ENCODE measurements at regions not wholly inside any gene's neighbourhood (a gene's known extent, or its start where the extent isn't known, plus 50 kb on each side); places are given as distances from the start of the nearest gene placed in this dataset.
"Not testable (repeated sequence)": the region's sequence is repeated elsewhere in the genome, so short reads cannot be mapped to it uniquely, and the experiment has no call there.

DNA sequence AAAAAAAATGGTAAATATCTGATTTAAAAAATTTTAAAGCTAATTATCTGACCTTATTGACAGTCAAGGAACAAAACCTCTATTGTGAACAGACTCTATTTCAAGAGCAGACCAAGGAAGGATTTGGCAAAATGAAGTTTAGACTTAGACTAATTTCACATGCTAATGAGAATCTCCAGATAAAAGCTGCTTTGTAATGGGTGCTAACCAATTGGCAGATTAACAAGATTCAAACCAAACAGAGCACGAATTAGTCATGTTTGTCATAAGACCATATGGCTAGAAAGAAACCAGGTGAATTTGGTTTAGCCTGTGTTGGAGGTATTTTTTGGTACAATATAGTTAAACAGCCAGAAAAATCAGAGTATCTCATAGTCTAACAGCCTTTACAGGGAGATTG, 429.1 kb upstream of the NFE2L3 start:
- DNase-seq = no peak

DNA sequence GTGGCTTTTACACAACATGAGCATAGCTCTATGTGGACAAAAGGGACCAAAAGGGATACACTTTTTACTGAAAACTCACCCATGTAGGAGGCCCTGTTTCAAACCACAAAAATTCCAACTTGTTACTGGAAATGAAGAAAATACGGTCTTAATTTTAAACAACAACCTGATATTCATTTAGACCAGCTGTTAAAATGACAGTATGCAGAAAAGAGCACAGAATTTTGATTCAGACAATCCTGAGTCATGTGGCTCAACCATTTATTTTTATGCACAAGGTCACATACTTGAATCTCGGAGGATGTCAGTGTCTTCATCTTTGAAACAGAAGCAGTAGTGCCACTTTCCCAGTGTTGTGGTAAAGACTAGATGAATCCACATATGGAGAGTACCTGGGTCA, 426.5 kb upstream of the NFE2L3 start:
- DNase-seq = no peak

DNA sequence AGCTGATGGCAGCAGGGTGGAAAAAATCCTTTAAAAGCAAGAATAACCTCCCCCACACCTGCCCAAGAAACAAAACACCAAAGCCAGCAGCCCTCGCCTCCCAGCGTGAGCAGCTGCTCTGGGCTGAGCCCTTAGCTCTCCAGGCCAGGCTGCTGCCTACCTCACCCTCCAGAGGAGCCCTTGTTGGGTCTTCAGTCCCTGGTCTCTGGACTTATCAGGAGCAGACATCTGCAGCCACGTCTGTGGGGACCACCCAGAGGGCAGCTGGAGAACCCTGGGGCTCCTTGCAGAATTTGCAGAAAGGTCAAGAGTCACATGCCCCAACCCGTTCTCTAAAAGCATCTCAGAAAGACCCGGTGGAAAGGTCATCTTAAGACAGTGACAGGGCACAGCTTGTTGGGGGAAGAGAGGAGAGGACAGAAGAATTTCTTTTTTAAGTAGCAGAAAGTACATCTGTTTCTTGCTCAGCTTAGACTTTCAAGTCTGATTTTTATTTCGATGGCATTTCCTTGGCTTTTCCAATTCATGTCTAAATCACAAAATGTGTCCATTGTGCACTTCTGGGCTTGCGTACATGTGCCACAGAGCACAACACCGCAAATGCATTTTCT, 425.7 kb upstream of the NFE2L3 start:
- no peak for DNase-seq

DNA sequence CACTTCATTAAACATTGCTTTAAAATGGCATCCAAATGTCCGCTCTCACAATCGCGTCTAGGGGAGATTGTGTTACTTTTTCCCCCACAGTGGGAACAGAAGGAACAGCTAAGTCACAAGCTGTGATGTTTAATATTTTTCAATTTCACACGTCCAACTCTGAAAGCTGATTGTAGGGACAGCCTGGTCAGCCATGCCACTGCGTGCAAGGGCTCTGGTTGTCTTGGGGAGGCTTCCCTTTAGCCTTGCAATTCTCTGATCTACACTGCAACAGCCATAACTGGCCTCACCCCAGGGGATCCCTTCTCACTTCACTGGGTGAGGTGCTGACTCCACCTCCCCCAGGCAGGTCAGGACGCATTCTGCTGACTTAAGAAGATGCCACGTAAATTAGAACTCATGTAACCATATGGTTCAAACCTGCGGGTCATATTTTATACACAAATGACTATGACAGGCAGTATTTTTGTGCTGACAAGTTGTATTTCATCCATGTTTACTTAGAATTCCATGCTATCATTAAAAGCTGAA, 425.2 kb upstream of the NFE2L3 start:
- no peak for DNase-seq

DNA sequence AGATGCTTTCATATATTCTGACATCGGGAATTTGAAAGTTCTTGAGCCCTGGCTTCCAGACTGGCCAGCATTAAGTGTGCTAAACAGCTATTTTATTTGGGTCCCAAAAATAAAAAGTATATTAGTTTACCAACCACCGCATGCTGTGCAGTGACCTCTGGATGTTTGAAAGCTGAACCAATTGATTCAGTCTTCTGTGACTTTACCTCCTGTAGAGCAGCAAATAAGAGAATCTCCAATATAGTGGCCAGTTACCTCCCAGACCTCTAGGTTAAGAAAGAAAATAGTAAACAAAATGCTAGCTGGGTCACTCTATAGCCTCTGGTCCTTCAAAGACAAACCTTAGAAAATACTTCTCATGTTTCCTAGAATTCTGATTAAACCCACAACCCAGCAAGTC, 424.6 kb upstream of the NFE2L3 start:
- no peak for DNase-seq

DNA sequence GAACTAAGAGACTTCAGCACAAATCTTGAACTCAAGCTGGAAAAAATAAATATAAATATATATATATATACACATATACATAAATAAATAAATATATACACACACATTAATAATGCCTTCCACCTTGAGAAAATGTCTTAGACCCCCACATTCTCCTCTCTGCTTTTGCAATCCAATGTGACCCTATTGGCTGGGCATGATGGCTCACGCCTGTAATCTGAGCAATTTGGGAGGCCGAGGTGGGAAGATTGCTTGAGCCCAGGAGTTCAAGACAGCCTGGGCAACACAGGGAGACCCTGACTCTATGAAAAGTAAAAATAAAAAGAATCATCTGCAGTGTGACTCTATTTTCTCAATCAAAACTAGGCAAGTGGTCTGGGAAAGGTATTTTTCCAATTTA, 424.1 kb upstream of the NFE2L3 start:
- DNase-seq = no peak

DNA sequence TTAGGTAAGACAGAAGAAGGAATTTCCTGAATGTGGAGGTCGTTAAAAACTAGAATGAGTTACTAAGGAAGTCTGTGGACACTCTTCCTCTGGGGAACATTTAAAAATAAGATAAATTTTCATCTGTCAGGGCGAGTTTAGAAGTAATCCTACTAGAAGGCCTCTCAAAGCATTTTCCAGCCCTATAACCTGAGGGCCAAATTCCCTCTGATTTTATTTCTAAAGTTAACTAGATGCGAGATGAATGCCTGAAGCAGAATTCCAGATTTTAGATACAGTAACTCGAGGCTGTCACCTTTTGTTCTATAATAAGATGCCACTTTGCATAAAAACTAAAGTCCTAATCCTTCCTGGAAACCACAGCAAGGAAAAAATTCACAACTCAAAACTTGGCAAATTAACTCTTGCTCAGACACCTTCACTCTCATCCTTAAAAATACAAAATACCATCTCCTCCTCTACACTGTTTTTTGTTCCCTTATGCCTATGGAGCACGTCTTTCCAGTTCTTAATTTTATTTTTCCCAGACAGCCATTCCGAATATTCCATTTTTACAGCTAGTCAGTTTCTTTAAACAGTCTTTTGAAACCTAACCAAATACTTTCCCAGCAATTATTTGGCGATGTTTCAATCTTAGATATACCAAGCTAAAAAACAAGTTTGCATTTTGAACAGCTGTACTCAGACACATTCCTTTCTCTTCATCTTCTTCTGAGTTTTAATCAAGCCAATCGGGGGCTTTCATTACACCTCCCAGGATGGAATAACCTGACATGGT, 420.7 kb upstream of the NFE2L3 start:
- no peak for DNase-seq

DNA sequence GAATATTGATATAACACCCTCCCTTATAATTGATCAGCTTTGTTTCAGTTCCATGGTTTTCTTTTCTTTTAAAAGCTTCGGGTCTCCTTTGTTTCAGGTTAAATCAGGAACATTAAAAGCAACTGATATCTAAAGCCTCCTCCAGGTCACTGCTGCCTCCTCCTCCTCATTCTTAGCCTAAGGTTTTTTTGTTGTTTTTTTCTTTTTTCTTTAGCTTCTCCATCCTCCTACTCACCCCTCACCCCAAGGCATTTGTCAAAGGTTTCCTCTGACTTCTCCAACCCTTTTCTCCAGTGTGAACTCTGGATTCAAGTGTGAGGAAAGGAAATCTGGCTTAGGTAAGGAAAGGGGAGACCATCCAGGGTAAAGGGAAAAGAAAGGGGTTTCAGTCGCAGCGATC, 420.2 kb upstream of the NFE2L3 start:
- no peak for DNase-seq

DNA sequence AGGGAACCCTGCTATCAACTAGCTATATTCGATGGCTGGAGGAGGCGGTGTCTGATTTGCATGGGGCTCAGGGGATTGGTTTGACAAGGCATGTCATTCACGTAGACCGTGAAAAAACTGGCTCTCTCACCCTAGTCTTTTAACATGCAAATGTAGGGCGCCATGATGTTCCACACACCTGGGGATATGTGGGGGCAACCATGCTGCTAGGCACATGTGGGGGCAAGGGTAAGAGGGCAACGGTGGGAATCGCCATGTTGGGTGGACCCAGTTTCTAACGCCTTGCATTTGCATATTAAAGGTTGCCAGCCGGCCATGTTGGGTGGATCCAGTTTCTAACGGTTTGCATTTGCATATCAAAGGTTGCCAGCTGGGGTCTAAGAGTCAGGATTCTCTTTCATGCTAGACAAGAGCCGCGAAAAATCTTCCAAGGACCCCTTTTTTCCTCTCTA, 419.2 kb upstream of the NFE2L3 start:
- no peak for DNase-seq

DNA sequence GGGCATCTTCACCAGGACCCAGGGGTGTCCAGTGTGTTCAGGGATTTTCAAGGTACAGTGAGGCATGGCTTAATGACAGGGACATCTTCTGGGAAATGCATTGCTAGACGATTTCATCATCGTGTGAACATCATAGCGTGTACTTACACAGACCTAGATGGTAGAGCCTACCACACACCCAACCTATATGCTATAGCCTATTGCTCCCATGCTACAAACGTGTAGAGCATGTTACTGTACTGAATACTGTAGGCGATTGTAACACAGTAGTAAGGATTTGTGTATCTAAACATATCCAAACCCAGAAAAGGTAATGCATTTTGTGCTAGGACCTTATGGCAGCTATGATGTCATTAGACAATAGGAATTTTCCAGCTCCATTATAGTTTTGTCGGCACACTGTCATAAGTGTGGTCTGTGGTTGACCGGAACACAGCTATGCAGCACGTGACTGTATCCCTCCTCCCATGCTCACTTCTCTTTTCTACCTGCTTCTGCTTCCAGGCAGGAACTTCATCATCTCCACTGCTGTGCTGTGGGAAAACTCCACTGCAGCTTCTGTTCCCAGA, 416.2 kb upstream of the NFE2L3 start:
- no peak for DNase-seq

DNA sequence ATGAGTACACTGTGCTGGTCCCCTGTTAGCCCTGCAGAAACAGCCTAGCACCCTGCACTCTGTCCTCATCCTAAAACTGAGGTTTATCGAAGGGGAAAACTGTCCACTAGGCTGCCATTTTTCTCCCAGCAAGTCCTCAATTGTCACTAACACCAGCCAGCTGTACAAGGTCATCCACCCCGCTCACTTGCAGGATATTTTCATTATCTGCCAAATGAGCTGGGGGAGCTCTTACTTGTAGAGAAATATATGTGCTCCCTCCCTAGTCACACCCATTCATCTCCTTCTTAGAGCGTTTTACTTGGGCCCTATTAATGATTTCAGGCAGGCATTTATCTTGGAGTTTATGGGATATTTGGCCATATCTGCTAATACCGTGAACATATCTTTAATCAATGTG, 413.5 kb upstream of the NFE2L3 start:
- DNase-seq = no peak

DNA sequence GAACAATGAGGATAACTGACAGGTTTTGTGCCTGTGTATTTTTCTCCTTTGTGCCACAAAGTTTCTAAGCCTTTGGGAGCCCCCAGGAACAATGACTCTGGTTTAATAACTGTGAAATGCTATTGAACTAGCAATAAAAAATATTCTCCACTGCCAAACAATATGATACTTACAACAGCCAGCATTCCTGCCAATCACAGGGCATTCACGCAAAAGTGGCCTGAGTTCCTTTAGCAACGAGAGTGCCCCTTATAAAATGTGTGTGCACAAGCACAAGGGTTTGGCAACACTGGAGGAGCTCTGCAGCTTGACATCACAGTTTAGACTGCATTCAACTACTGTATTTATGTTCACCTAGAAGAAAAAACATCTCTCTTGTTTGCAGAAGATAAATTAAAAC, 412.9 kb upstream of the NFE2L3 start:
- DNase-seq = no peak

DNA sequence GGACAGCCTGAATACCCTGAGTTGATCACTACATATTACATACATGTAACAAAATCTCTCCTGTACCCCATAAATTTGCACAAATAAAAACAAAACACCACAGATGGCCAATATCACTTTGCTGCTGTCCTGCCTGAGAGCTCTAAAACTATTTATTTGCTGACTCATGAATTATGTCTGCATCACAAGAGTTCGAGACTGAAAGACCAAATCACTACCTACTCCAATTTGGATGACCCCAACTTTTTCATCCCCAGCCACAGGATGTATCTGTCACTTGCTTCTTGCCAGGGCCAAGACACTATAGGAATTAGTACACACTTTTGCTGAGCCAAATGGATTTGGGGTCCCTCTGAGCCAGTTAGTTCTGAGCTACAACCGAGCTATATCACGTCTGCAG, 409.7 kb upstream of the NFE2L3 start:
- DNase-seq = no peak

DNA sequence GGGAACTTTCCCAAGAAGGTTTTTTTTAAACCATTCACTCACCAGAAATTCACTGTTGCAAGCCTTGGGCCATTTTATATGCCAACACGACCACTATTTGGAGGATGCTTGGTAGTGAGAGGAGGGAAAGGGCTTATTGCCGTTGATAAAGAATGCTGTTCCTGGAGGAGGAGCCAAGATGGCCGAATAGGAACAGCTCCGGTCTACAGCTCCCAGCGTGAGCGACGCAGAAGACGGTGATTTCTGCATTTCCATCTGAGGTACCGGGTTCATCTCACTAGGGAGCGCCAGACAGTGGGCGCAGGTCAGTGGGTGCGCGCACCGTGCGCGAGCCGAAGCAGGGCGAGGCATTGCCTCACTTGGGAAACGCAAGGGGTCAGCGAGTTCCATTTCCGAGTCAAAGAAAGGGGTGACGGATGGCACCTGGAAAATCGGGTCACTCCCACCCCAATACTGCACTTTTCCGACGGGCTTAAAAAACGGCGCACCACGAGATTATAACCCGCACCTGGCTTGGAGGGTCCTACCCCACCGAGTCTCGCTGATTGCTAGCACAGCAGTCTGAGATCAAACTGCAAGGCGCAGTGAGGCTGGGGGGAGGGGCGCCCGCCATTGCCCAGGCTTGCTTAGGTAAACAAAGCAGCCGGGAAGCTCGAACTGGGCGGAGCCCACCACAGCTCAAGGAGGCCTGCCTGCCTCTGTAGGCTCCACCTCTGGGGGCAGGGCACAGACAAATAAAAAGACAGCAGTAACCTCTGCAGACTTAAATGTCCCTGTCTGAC, 408.1 kb upstream of the NFE2L3 start:
- not testable (repeated sequence) for DNase-seq

DNA sequence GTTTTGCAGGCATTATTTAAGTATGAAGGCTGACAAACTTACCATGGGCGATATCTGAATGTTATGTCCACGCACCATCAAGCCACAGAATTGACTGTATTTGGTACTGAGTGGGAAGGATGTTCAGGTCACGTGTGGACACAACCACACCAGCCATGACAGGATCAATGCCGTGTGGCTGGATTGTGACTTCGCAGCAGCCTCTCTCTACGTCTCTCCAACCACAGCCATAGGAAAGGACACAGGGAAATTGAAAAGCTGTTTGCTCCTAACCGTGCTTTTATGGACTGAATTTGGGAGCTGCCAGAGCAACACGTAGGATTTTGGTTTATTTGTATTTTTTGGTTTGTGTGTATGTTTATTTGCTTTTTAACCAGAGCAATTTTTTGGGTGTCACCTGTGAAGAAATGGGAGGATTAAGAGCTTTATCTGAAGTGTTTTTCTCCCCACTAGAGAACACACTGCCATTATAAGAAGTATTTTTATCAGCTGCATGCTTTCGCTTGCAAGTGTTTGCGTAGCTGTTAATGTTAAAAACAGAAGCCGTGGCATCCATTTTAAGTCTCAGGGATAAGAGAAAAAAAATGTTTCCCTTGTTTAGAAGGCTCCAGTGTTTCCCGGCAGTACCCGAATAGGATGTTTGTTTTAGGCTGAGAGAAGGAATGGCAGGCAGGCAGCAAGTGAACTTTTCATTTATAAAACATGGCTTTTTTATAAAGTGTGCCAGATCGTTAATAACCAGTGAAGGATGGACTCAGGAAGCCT, 401.1 kb upstream of the NFE2L3 start:
- DNase-seq = no peak

DNA sequence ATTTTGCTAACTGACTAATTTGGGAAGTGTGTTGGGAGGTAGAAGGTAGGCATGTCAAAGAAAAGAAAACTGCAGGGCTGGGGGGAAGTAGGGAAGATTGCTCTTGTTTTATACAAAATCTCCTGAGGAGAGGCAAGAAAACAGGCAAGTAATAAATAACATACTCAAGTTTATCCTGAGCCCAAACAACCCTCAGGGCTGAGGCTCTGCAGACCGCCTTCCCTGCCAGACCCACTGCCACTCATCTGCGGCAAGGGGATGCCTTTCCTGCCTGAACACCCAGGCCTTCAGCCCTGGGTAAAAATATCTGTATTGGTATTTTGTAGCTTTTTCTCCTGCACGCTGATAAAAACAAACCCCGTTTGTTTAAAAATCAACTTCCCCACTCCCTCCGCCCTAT, 399.8 kb upstream of the NFE2L3 start:
- DNase-seq = no peak

DNA sequence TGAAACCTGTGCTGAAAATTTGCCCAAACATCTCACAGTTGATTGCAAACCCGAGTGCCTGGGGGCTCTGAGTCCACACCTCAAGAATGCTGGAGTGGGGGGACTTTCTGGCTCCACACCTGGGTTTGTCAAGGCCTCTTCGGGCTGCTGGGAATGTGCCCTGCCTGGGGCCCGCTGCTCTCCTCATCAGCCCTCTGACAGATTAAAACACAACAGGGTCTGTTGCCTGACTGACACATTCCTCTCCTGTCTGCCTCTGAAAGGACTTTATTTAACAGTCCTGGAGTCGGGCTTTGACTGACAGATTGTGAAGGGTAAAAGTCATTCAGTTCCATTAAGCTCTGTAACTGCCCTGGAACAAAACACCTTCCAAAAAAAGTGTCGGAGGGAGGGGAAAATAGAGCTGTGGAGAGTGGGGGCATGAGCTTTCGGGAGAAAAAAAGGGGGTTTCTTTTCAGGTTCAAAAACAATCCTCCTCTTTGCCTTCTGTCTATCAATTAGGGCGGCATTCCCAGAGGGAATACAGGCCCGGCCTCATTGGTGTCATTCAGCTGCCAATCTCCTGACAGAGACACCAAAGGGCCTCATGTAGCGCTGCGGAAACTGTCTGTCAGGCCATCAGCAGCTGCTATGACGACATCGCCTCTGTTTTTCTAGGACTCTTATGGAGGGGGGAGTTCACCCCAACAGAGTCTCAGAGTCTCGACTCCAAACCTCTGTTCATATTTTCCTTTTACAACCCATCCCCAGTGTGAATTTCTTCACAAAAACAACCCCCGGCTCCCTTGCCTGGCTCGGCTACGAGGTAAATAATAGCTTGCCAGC, 398.8 kb upstream of the NFE2L3 start:
- no peak for DNase-seq

DNA sequence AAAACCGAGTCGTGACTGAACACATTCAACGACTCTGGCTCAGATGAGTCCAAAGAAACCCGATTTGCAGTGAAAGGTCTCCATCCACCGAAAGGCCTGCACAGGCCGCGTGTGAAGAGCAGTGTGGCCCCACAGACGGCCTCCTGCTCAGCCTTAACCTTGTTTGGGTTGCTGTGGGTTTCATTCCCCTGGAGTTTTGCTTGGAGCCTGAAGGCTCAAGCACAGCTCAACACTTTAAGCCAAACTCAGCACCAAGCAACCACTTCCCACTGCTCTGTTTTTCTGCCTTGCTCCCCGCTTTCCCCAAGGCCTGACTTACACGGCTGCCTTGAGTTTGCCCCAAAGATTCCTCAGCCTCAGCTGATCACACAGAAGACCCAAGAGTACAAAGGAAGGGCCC, 398.2 kb upstream of the NFE2L3 start:
- DNase-seq = no peak

DNA sequence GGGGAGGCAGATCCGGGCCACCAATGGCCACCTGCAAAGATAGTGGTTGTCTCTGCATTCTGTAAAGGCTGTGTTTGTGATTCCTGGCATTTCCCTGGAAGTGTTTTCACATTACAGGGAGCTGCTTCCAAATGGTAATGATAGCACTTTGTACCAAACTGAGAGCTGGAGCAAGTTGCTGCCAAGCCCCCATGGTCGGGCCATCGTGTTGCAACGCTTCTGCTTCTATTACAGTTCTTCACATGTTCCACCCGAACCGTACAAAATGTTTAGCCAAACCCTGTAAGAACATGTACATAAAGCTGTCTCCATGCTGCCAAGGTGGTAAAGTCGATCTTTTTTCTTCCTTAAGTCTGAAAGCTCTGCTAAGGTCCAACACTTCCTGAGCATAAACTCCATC, 397.7 kb upstream of the NFE2L3 start:
- no peak for DNase-seq

DNA sequence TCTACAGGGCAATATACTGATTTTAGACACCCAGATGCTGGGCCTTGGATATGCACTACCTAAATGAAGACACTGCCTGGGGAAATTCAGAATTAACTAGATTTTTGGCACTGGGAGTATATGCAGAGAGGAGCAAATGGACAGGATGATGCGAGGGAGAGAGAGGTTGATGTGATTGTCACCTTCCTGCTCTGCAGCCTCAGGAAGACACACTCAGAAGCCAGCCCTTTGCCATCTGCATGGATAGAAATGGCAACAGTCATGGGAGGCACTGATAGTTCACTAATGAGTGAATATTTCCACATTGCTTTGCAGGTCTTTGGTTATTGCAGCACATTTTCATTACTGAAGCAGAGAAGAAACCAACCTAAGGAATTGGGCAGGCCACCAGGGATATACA, 397.2 kb upstream of the NFE2L3 start:
- no peak for DNase-seq

DNA sequence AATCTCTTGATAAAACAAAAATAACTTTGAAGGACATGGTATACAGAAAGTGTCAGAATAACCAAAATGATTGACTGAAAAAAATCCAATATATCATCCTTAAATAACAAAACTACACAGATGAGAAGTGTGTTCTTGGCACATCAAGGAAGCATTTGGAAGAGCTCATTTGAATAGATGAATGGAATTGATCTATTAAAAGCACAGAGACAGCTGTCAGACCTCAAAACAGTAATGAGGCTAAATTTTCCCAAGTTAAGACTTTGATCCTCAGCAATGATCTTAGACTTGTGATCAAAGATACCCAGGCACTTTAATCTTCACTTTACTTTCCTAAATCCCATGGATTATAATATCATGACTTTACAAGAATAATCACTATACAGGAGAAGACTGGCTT, 395.4 kb upstream of the NFE2L3 start:
- no peak for DNase-seq

DNA sequence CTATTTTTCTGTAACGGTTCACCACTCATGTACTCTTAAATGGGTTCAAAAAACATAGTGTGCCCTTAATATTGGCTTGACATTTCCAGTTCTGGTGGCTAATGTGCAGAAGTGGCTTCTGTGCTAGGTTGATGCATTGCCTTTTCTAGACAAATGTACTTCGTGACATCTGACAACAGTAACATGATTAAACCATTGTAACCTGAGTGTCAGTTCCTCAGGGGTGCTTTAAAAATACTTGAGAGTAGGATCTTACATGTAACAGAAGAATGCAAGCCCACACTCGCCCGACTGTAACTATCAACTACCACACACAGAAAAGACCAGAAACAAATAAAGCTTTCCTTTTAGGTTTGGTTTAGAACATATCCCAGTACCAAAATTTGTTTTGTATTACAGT, 393.4 kb upstream of the NFE2L3 start:
- no peak for DNase-seq
